Right lobe of liver (tissue), 6 donors: ENCODE measurements at regions not wholly inside any gene's neighbourhood (a gene's known extent, or its start where the extent isn't known, plus 50 kb on each side); places are given as distances from the start of the nearest gene placed in this dataset.

Experiments
- ATAC-seq, 4 donors: fragments of 200-7000 bp; cut with Tn5 transposase; one replicate each; pipeline ENCODE4 v1.9.1; 2020; ENCODE audit warnings: mild to moderate bottlenecking in 4 of 4, moderate library complexity in 4 of 4
- DNase-seq, 3 donors: peaks; one replicate each; pipeline ENCODE4 v3.0.0-alpha.2; 2020
- H3K27ac ChIP-seq, 3 donors: fragments of 200-600 bp; one replicate each; pipeline ENCODE4 v1.8.0; 2022
- H3K27me3 ChIP-seq, 2 donors: fragments of 200-600 bp; one replicate each; pipeline ENCODE4 v1.8.0; 2022
- H3K36me3 ChIP-seq, 4 donors: fragments of 200-600 bp; sonication (generic) in 1 of 4; one replicate each; pipeline versions ENCODE4 v1.5.1 to v1.8.0; 2017 to 2022; ENCODE audit warnings: control low read depth in 1 of 4
- H3K4me1 ChIP-seq, 4 donors: fragments of 200-600 bp; sonication (generic) in 1 of 4; one replicate each; pipeline versions ENCODE4 v1.5.1 to v1.8.0; 2017 to 2022; ENCODE audit warnings: control low read depth in 1 of 4
- H3K4me3 ChIP-seq, 3 donors: fragments of 200-600 bp; one replicate each; pipeline ENCODE4 v1.8.0; 2022
- H3K9me3 ChIP-seq, 4 donors: fragments of 200-600 bp; sonication (generic) in 1 of 4; one replicate each; pipeline versions ENCODE4 v1.5.1 to v1.8.0; 2017 to 2022; ENCODE audit warnings: control low read depth in 1 of 4
- CTCF ChIP-seq, 4 donors: fragments of 200-600 bp in 3 of 4; fragments of 450-650 bp in 1 of 4; IDR thresholded peaks; one replicate each; pipeline versions ENCODE4 v1.5.1 to v1.8.0; 2016 to 2022; ENCODE audit warnings: antibody characterized with exemption in 4 of 4, mild to moderate bottlenecking in 2 of 4
- POLR2A ChIP-seq: fragments of 450-650 bp; IDR thresholded peaks from one replicate; pipeline ENCODE4 v1.6.1; 2017; ENCODE audit warnings: antibody characterized with exemption, mild to moderate bottlenecking
- whole genome bisulfite sequencing: methylation state at CpG from one replicate; pipeline ENCODE4 v1.1.6; 2018; ENCODE audit warnings: low coverage, low lambda C conversion rate; ENCODE audit not compliant: insufficient coverage; ENCODE audit errors: missing lambda C conversion rate; 5-methylcytosine and 5-hydroxymethylcytosine counted together
- intact Hi-C, 2 donors: fragments of 100-400 bp; cut with DNase I; formaldehyde crosslinking; loops; one replicate each; pipeline versions ENCODE4 v1.11.2 to v1.14.1; 2022
- donor health status: DM: no; HTN: yes; CAD: no.
- donor health status: DM: no; HTN: no; CAD: no.
- donor health status: DM: no; HTN: no; CAD: no.
- donor health status: DM: no; HTN: yes; CAD: no.
- donor health status: DM: no; HTN: yes; CAD: no.

GRCh38 chr1:90396917-90397316 lies 320.2 kb downstream of the BARHL2 start:
- intact Hi-C loops = no loop called here
- Histone ChIP-seq H3K4me1 (no peaks in the 10 kb centered on the region), H3K4me3 (no peak overlapping the region), H3K36me3 (no peaks in the 10 kb centered on the region), H3K27me3 (no peaks in the 10 kb centered on the region), H3K9me3 (no peaks in the 10 kb centered on the region), H3K27ac (no peak overlapping the region)
- TF ChIP-seq POLR2A (no peak), CTCF (IDR thresholded peaks at IDR 0.05) (no peak)
- 78% methylated on average over 3 of the region's 3 CpGs for WGBS
- ATAC-seq = no peak
- no peak for DNase-seq

- WGBS = 64% methylated on average over 2 of the region's 2 CpGs
- Histone ChIP-seq H3K27ac (no peak overlapping the region), H3K4me3 (no peak overlapping the region), H3K27me3 (no peaks in the 10 kb centered on the region), H3K4me1 (no peaks in the 10 kb centered on the region), H3K9me3 (no peaks in the 10 kb centered on the region), H3K36me3 (no peaks in the 10 kb centered on the region)
- DNase-seq (no peak), ATAC-seq (no peak)
- intact Hi-C loops = no loop called here
- TF ChIP-seq CTCF (IDR thresholded peaks at IDR 0.05) = no peak
- no peak for TF ChIP-seq POLR2A
These were observed 322.9 kb downstream of the BARHL2 start for GRCh38 chr1:90394247-90394646.

GRCh38 chr1:90393025-90393424 lies 324.1 kb downstream of the BARHL2 start:
- no peak for TF ChIP-seq CTCF (IDR thresholded peaks at IDR 0.05)
- no peak for TF ChIP-seq POLR2A
- intact Hi-C loops = no loop called here
- Histone ChIP-seq H3K9me3 (no peaks in the 10 kb centered on the region), H3K4me3 (no peak overlapping the region), H3K4me1 (no peaks in the 10 kb centered on the region), H3K27me3 (no peaks in the 10 kb centered on the region), H3K27ac (no peak overlapping the region), H3K36me3 (no peaks in the 10 kb centered on the region)
- ATAC-seq = no peak
- no peak for DNase-seq

DNA sequence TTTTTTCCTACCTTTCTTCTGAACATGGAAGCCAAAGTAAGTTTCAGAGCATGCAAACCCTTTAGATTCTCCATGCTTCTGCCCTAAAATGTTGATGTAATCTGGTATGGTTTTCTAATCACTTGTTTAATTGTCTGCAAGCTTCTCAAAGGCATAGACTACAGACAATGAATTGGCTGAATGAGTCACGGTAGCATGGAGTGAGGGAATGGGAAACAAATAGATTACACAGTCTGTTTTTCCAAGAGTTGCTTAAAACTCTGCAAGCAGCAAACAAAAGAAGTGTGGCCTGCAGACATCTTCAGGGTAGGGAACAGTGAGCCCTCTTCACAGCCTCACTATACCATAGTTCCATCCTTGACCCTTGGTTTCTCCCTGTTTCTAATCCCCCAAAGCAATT lies 326.0 kb downstream of the BARHL2 start:
- Histone ChIP-seq H3K9me3 (no peaks in the 10 kb centered on the region), H3K4me3 (no peak overlapping the region), H3K27ac (no peak overlapping the region), H3K36me3 (no peaks in the 10 kb centered on the region), H3K27me3 (no peaks in the 10 kb centered on the region), H3K4me1 (no peaks in the 10 kb centered on the region)
- TF ChIP-seq POLR2A (no peak), CTCF (IDR thresholded peaks at IDR 0.05) (no peak)
- WGBS = 54% methylated on average over 1 of the region's 1 CpG
- ATAC-seq (no peak), DNase-seq (no peak)
- intact Hi-C loops = no loop called here

DNA sequence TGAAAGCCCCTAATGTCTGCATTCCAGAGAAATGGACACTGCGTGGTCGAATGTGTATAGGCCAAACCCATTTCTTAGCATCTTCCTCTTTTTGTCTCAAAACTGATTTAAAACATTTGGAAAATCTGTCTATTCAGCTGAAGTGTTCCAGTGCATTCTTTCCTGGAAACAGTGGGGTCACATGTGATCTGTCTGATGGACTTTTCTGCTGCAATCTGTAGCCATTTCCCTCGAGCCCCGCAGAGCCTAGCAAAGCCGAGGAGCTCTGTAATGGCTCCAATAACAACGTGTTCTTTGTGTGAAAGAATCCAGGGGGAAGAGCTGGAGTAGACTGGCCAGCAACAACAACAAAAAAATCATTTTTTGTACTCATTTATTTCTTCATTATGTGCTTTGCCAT lies 329.3 kb downstream of the BARHL2 start:
- H3K27ac ChIP-seq = no peak overlapping the region
- DNase-seq = no peak
- no peaks in the 10 kb centered on the region for H3K36me3 ChIP-seq
- no peak overlapping the region for H3K4me3 ChIP-seq
- WGBS = 57% methylated on average over 5 of the region's 6 CpGs
- intact Hi-C loops = no loop called here
- H3K9me3 ChIP-seq = no peaks in the 10 kb centered on the region
- no peaks in the 10 kb centered on the region for H3K4me1 ChIP-seq
- ATAC-seq = no peak
- no peaks in the 10 kb centered on the region for H3K27me3 ChIP-seq
- TF ChIP-seq POLR2A (no peak), CTCF (IDR thresholded peaks at IDR 0.05) (no peak)
